Esophagus muscularis mucosa (tissue), 4 donors: ENCODE measurements at regions not wholly inside any gene's neighbourhood (a gene's known extent, or its start where the extent isn't known, plus 50 kb on each side); places are given as distances from the start of the nearest gene placed in this dataset.

Source experiments
- CTCF ChIP-seq, 3 experiments: fragments of 200-600 bp in 2 of 3; fragments of 450-650 bp in 1 of 3; sonication (generic) in 2 of 3; IDR thresholded peaks; one replicate each; pipeline ENCODE4 v1.5.1; 2017 to 2019; ENCODE audit warnings: antibody characterized with exemption in 3 of 3, mild to moderate bottlenecking in 2 of 3, moderate library complexity in 1 of 3
- EP300 ChIP-seq: sonication (generic); formaldehyde crosslinking; IDR thresholded peaks from one replicate; pipeline ENCODE4 v1.6.1; 2017; ENCODE audit warnings: antibody characterized with exemption
- POLR2A ChIP-seq: fragments of 450-650 bp; IDR thresholded peaks from one replicate; pipeline ENCODE4 v1.6.1; 2017; ENCODE audit warnings: antibody characterized with exemption, moderate library complexity, mild to moderate bottlenecking, low read depth
- POLR2AphosphoS5 ChIP-seq, 2 donors: sonication (generic); formaldehyde crosslinking; IDR thresholded peaks; one replicate each; pipeline ENCODE4 v1.6.1; 2017; ENCODE audit warnings: antibody characterized with exemption in 2 of 2

- no peak for TF ChIP-seq CTCF (IDR thresholded peaks at IDR 0.05)
- no peak for TF ChIP-seq POLR2A
- no peak for TF ChIP-seq POLR2AphosphoS5 (IDR thresholded peaks at IDR 0.05)
- TF ChIP-seq EP300, result no peak
Measured at GRCh38 chrX:121337816-121338215, 290.4 kb downstream of the GLUD2 start.
